NB4 (cell line): ENCODE measurements at regions not wholly inside any gene's neighbourhood (a gene's known extent, or its start where the extent isn't known, plus 50 kb on each side); places are given as distances from the start of the nearest gene placed in this dataset.

Experiments
- MYC ChIP-seq: IDR thresholded peaks from 2 replicates; pipeline ENCODE4 v1.6.1; 2011; ENCODE audit warnings: low read depth, low read length
- TF ChIP-seq, protein P1 (sequence below): IDR thresholded peaks from 2 replicates; pipeline ENCODE4 v1.6.1; 2011; ENCODE audit warnings: low read depth, low read length

DNA sequence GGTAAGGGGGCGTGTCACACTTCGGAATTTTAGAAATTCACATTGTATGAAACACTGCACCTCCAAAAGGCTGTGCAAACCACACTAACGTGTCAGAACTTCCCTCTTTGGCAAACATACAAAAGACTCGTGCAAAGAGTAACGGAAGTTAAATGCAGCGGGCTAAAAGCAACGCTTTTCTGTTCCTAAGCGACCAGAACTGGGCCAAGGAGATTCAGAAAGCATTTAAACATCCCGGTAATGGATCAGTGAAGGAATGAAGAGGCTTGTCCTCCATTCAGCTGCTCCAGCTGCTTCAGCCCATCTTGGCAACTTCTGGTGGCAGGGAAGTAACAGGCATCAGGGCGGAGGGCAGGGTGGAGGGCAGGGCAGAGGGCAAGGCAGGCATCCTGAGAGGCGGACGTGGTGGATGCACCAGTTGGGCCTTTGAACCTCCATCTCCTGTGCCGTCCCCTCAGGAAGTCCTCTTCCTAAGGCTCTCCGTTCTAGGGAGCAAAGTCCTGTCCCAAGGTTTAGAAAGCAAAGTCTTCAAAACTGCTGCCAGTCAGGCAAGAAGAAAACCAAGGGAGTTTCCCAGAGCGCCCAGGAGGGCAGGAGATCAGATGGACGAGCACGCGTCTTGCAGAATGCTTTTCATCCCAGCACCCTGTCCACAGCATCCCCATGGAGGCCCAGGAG, 230.7 kb downstream of the ZNF516 start:
- TF ChIP-seq MYC, result no peak
- TF ChIP-seq, protein P1, sequence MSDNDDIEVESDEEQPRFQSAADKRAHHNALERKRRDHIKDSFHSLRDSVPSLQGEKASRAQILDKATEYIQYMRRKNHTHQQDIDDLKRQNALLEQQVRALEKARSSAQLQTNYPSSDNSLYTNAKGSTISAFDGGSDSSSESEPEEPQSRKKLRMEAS, result no peak
